Adrenal gland (tissue), 5 donors: ENCODE measurements at regions not wholly inside any gene's neighbourhood (a gene's known extent, or its start where the extent isn't known, plus 50 kb on each side); places are given as distances from the start of the nearest gene placed in this dataset.

Experiments used
- CTCF ChIP-seq, 6 experiments: fragments of 450-650 bp in 4 of 6; fragments of 200-600 bp in 2 of 6; sonication (generic) in 1 of 6; IDR thresholded peaks; 1 replicate in 5 of 6; 2 replicates in 1 of 6; pipeline versions ENCODE4 v1.5.1 to v1.8.0; 2016 to 2021; ENCODE audit warnings: antibody characterized with exemption in 6 of 6, mild to moderate bottlenecking in 2 of 6, moderate library complexity in 1 of 6
- POLR2A ChIP-seq, 2 donors: fragments of 450-650 bp; IDR thresholded peaks; one replicate each; pipeline ENCODE4 v1.6.1; 2017; ENCODE audit warnings: antibody characterized with exemption in 2 of 2, mild to moderate bottlenecking in 2 of 2, moderate library complexity in 1 of 2
- donor health status: DM: no; HTN: no; CAD: no.

GRCh38 chr18:40662898-40663437, 1292.1 kb upstream of the PIK3C3 start:
- TF ChIP-seq CTCF (IDR thresholded peaks at IDR 0.05), result no peak
- no peak for TF ChIP-seq POLR2A (IDR thresholded peaks at IDR 0.05)
